ENCODE measurements at regions not wholly inside any gene's neighbourhood (a gene's known extent, or its start where the extent isn't known, plus 50 kb on each side); places are given as distances from the start of the nearest gene placed in this dataset.

- H3K4me3 ChIP-seq (ENCODE audit: low read depth, low read length) = no peak overlapping the region
- TF ChIP-seq CTCF (IDR thresholded peaks at IDR 0.05; ENCODE audit: borderline replicate concordance, insufficient read depth, low read depth, low read length) = no peak
Measured at GRCh38 chr6:16974704-16975359, 127.0 kb upstream of the STMND1 start.

- no peak overlapping the region for H3K4me3 ChIP-seq (ENCODE audit: low read depth, low read length)
- TF ChIP-seq CTCF (IDR thresholded peaks at IDR 0.05; ENCODE audit: borderline replicate concordance, insufficient read depth, low read depth, low read length) = no peak
Measured at GRCh38 chr6:16974387-16974673, 127.5 kb upstream of the STMND1 start.

- H3K4me3 ChIP-seq (ENCODE audit: low read depth, low read length) = no peak overlapping the region
- TF ChIP-seq CTCF (IDR thresholded peaks at IDR 0.05; ENCODE audit: borderline replicate concordance, insufficient read depth, low read depth, low read length) = no peak
Measured at GRCh38 chr6:16973545-16974386, 128.1 kb upstream of the STMND1 start.

- no peak overlapping the region for H3K4me3 ChIP-seq (ENCODE audit: low read depth, low read length)
Measured at GRCh38 chr6:16973051-16973450, 128.8 kb upstream of the STMND1 start.

GRCh38 chr6:16972535-16972934 lies 129.3 kb upstream of the STMND1 start:
- no peak overlapping the region for H3K4me3 ChIP-seq (ENCODE audit: low read depth, low read length)
- TF ChIP-seq CTCF (IDR thresholded peaks at IDR 0.05; ENCODE audit: borderline replicate concordance, insufficient read depth, low read depth, low read length) = no peak

More at GRCh38 chr6:16973051-16973450, 128.8 kb upstream of the STMND1 start:
- no peak for TF ChIP-seq CTCF (IDR thresholded peaks at IDR 0.05; ENCODE audit: borderline replicate concordance, insufficient read depth, low read depth, low read length)

GRCh38 chr6:16969699-16970655 lies 131.9 kb upstream of the STMND1 start:
- TF ChIP-seq CTCF (IDR thresholded peaks at IDR 0.05; ENCODE audit: borderline replicate concordance, insufficient read depth, low read depth, low read length) = no peak
- no peak overlapping the region for H3K4me3 ChIP-seq (ENCODE audit: low read depth, low read length)

Measured in GM12875 (cell line).